ENCODE measurements at regions not wholly inside any gene's neighbourhood (a gene's known extent, or its start where the extent isn't known, plus 50 kb on each side); places are given as distances from the start of the nearest gene placed in this dataset.

DNA sequence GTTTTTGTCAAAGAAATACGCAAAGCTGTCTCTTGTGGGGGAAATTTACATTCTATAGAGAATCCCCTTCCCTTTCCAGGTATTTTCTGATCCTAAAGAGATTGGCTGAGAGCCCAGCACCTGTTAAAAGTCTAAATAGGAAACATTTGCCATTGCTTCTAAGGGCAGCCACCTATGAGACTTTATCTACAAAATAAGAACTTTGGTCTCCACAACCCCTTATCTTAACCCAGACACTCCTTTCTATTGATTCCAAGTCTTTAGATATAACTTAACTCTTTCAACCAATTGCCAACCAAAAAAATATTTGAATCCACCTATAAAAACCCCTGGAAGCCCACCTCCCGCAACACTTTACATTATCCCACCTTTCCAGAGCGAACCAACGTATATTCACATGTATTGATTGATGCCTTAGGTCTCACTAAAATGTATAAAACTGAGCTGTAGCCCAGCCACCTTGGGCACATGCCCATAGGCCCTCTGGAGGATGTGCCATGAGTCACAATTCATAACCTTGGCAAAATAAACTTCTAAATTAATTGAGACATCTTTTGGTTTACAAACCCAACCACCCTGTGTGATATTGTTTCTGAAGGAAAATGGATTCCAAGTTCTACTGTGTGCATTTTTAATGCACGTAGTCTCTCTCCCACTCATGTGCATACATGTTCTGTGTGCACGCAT, 211.4 kb downstream of the GAS1 start:
- no peak overlapping the region for H3K4me3 ChIP-seq (ENCODE audit: insufficient read depth, low read depth, low read length)
- no peaks in the 10 kb centered on the region for H3K4me1 ChIP-seq (ENCODE audit: control insufficient read depth, insufficient read depth, low read length)
- no peak overlapping the region for H3K27ac ChIP-seq (ENCODE audit: insufficient read depth, low read depth, low read length, poor library complexity, severe bottlenecking)
- H3K36me3 ChIP-seq (ENCODE audit: control insufficient read depth, insufficient read depth, low read length): no peaks in the 10 kb centered on the region
- no peaks in the 10 kb centered on the region for H3K9me3 ChIP-seq (ENCODE audit: control insufficient read depth, low read length)
- no peaks in the 10 kb centered on the region for H3K27me3 ChIP-seq (ENCODE audit: control insufficient read depth, insufficient read depth, low read length, poor library complexity, severe bottlenecking)
- 74 to 82% methylated on average over 4 to 5 of the region's 6 CpGs for whole genome bisulfite sequencing, 2 experiments

DNA sequence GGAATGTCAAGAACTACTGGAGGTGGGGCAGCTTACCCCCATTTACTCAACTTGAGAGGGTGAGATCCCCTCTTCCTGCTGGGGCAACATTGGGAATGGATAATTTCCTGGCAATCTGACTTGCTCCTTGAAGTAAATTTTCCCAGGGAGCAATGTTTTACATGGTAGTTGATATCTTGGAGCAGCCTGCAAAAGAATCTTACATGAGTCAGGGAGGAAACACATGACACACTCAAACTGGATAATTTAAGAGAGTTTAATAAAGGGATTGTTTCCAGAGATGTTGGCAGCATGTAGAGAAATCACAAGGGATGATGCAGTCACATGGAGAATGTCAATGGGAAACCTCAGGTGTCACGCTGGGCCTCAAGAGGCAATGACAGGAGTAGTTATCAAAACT, 212.5 kb downstream of the GAS1 start:
- H3K27ac ChIP-seq (ENCODE audit: insufficient read depth, low read depth, low read length, poor library complexity, severe bottlenecking): no peak overlapping the region
- WGBS, 2 experiments: 91 to 97% methylated on average over 1 of the region's 1 CpG

DNA sequence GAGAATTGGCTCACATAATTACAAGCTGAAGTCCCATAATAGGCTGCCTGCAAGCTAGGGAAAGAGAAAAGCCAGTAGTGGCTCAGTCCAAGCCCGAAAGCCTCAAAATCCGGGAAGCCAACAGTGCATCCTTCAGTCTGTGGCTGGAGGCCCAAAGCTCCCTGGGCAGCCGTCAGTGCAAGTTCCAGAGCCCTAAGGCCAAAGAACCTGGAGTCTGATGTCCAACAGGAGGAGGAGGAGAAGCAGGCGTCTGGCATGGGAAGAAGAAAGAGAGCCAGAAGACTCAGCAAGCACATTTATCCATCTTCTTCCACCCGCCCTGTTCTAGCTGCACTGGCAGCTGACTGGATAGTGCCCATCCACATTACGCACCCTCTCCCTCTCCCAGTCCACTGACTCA, 213.4 kb downstream of the GAS1 start:
- Histone ChIP-seq H3K36me3 (ENCODE audit: control insufficient read depth, insufficient read depth, low read length) (no peaks in the 10 kb centered on the region), H3K4me1 (ENCODE audit: control insufficient read depth, insufficient read depth, low read length) (no peaks in the 10 kb centered on the region), H3K9me3 (ENCODE audit: control insufficient read depth, low read length) (no peaks in the 10 kb centered on the region), H3K27ac (ENCODE audit: insufficient read depth, low read depth, low read length, poor library complexity, severe bottlenecking) (no peak overlapping the region), H3K4me3 (ENCODE audit: insufficient read depth, low read depth, low read length) (no peak overlapping the region), H3K27me3 (ENCODE audit: control insufficient read depth, insufficient read depth, low read length, poor library complexity, severe bottlenecking) (no peaks in the 10 kb centered on the region)
- 82 to 84% methylated on average over 6 of the region's 6 CpGs for WGBS, 2 experiments

More for the DNA sequence above, 212.5 kb downstream of the GAS1 start:
- H3K9me3 ChIP-seq (ENCODE audit: control insufficient read depth, low read length): no peaks in the 10 kb centered on the region
- no peaks in the 10 kb centered on the region for H3K27me3 ChIP-seq (ENCODE audit: control insufficient read depth, insufficient read depth, low read length, poor library complexity, severe bottlenecking)
- H3K4me1 ChIP-seq (ENCODE audit: control insufficient read depth, insufficient read depth, low read length): no peaks in the 10 kb centered on the region
- H3K36me3 ChIP-seq (ENCODE audit: control insufficient read depth, insufficient read depth, low read length): no peaks in the 10 kb centered on the region
- H3K4me3 ChIP-seq (ENCODE audit: insufficient read depth, low read depth, low read length): no peak overlapping the region

DNA sequence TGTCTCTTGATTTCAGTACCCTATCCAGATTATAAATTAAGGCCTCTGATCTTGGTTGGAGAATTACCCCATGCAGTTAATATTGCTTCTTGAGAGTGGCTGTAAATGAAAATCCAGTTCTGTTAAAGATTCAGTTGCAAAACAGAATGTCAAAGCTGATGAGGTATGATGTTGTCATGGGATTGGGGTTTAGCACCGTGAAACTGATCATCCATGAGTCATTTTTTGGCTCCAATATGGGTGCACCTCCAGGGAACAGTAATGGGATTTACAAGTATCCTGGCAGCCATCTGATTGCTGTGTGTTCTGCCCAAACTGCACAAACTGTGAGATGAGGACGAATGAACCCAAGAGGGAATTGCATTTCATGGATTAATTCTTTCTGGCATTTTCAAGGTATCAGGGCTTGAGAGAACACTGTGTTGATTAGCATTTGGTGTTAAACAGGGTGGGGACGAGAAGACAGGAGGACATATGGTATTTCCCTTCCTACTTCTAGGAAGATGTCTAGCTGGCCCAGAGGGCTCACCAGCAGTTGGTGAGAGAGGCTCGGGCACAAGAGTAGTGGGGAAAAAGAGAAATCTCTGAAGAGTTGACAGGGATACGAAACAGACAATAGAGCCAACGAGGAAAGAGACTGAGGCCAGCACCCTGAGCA, 214.7 kb downstream of the GAS1 start:
- Histone ChIP-seq H3K4me1 (ENCODE audit: control insufficient read depth, insufficient read depth, low read length) (no peaks in the 10 kb centered on the region), H3K36me3 (ENCODE audit: control insufficient read depth, insufficient read depth, low read length) (no peaks in the 10 kb centered on the region), H3K27me3 (ENCODE audit: control insufficient read depth, insufficient read depth, low read length, poor library complexity, severe bottlenecking) (no peaks in the 10 kb centered on the region), H3K9me3 (ENCODE audit: control insufficient read depth, low read length) (no peaks in the 10 kb centered on the region), H3K27ac (ENCODE audit: insufficient read depth, low read depth, low read length, poor library complexity, severe bottlenecking) (no peak overlapping the region), H3K4me3 (ENCODE audit: insufficient read depth, low read depth, low read length) (no peak overlapping the region)
- 88 to 92% methylated on average over 6 of the region's 6 CpGs for WGBS, 2 experiments

GRCh38 chr9:86731511-86732063, 215.7 kb downstream of the GAS1 start:
- 86 to 91% methylated on average over 2 of the region's 2 CpGs for WGBS, 2 experiments
- Histone ChIP-seq H3K36me3 (ENCODE audit: control insufficient read depth, insufficient read depth, low read length) (no peaks in the 10 kb centered on the region), H3K4me1 (ENCODE audit: control insufficient read depth, insufficient read depth, low read length) (no peaks in the 10 kb centered on the region), H3K27me3 (ENCODE audit: control insufficient read depth, insufficient read depth, low read length, poor library complexity, severe bottlenecking) (no peaks in the 10 kb centered on the region), H3K27ac (ENCODE audit: insufficient read depth, low read depth, low read length, poor library complexity, severe bottlenecking) (no peak overlapping the region), H3K9me3 (ENCODE audit: control insufficient read depth, low read length) (no peaks in the 10 kb centered on the region), H3K4me3 (ENCODE audit: insufficient read depth, low read depth, low read length) (no peak overlapping the region)

DNA sequence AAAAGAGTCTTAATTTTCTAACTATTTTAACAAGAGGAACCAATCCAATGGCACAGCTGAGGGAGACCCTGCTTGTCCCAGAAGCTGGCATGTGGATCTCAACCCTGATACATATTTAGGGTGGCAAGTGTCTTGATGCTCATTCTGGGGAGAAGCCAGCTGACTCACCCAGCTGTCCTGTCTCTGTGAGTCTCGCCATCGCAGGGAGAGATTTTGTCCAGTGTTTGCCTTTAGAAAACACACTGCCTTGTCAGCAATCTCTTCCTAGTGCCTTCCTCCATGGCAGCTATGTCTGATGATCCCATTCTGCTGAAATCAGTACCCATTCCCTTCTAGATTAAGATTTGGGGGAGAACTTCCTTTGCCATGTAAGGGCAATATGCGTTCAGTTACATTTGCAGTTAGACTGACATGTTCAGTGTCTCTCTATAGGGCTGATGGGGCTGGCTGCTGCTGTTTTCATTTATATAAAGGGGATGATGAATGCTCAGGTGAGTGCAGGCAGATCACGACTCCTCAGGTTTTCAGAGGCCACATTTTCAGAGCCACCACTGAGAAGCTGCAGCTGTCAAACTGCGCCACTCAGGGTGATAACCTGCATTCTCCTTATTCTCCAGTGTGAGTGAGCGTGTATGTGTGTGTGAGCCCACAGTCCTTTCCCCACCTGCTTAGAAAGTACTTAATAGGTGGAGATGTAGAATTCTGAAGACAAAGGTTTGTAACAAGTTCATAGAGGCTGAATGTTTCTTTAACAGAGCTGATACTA, 217.0 kb downstream of the GAS1 start:
- Histone ChIP-seq H3K4me1 (ENCODE audit: control insufficient read depth, insufficient read depth, low read length) (no peaks in the 10 kb centered on the region), H3K27ac (ENCODE audit: insufficient read depth, low read depth, low read length, poor library complexity, severe bottlenecking) (no peak overlapping the region), H3K4me3 (ENCODE audit: insufficient read depth, low read depth, low read length) (no peak overlapping the region), H3K27me3 (ENCODE audit: control insufficient read depth, insufficient read depth, low read length, poor library complexity, severe bottlenecking) (no peaks in the 10 kb centered on the region), H3K9me3 (ENCODE audit: control insufficient read depth, low read length) (no peaks in the 10 kb centered on the region), H3K36me3 (ENCODE audit: control insufficient read depth, insufficient read depth, low read length) (no peaks in the 10 kb centered on the region)
- WGBS, 2 experiments: 86 to 89% methylated on average over 6 of the region's 6 CpGs

DNA sequence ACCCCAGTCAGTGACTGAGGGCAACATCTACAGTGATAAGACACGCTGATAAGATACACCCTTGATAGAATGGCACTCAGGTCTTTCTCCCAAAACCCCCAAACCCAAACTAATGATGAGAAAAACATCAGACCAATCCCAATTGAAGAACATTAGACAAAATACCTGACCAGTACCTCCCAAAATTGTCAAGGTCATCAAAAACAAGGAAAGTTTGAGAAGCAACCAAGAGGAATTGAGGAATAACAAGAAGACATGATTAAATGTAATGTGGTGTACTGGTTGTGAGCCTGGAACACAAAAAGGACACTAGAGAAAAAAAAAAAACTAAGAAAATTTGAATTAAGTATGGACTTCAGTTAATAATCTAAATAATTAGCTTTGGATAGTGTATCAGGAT, 222.8 kb downstream of the GAS1 start:
- Histone ChIP-seq H3K4me1 (ENCODE audit: control insufficient read depth, insufficient read depth, low read length) (peaks cover 4% of the 10 kb centered on the region), H3K9me3 (ENCODE audit: control insufficient read depth, low read length) (no peaks in the 10 kb centered on the region)
- 84 to 90% methylated on average over 1 of the region's 1 CpG for WGBS, 2 experiments

GRCh38 chr9:86723346-86723745, 224.0 kb downstream of the GAS1 start:
- Histone ChIP-seq H3K4me1 (ENCODE audit: control insufficient read depth, insufficient read depth, low read length) (peaks cover 4% of the 10 kb centered on the region), H3K27me3 (ENCODE audit: control insufficient read depth, insufficient read depth, low read length, poor library complexity, severe bottlenecking) (no peaks in the 10 kb centered on the region), H3K9me3 (ENCODE audit: control insufficient read depth, low read length) (no peaks in the 10 kb centered on the region), H3K36me3 (ENCODE audit: control insufficient read depth, insufficient read depth, low read length) (no peaks in the 10 kb centered on the region), H3K27ac (ENCODE audit: insufficient read depth, low read depth, low read length, poor library complexity, severe bottlenecking) (no peak overlapping the region), H3K4me3 (ENCODE audit: insufficient read depth, low read depth, low read length) (no peak overlapping the region)
- 64 to 76% methylated on average over 2 to 3 of the region's 3 CpGs for WGBS, 2 experiments

More for the DNA sequence above, 222.8 kb downstream of the GAS1 start:
- Histone ChIP-seq H3K36me3 (ENCODE audit: control insufficient read depth, insufficient read depth, low read length) (no peaks in the 10 kb centered on the region), H3K27ac (ENCODE audit: insufficient read depth, low read depth, low read length, poor library complexity, severe bottlenecking) (no peak overlapping the region), H3K4me3 (ENCODE audit: insufficient read depth, low read depth, low read length) (no peak overlapping the region), H3K27me3 (ENCODE audit: control insufficient read depth, insufficient read depth, low read length, poor library complexity, severe bottlenecking) (no peaks in the 10 kb centered on the region)

GRCh38 chr9:86722706-86723075, 224.6 kb downstream of the GAS1 start:
- no peaks in the 10 kb centered on the region for H3K36me3 ChIP-seq (ENCODE audit: control insufficient read depth, insufficient read depth, low read length)
- H3K27ac ChIP-seq (ENCODE audit: insufficient read depth, low read depth, low read length, poor library complexity, severe bottlenecking): no peak overlapping the region
- H3K4me3 ChIP-seq (ENCODE audit: insufficient read depth, low read depth, low read length): no peak overlapping the region
- no peaks in the 10 kb centered on the region for H3K9me3 ChIP-seq (ENCODE audit: control insufficient read depth, low read length)
- no peaks in the 10 kb centered on the region for H3K27me3 ChIP-seq (ENCODE audit: control insufficient read depth, insufficient read depth, low read length, poor library complexity, severe bottlenecking)
- peaks cover 4% of the 10 kb centered on the region for H3K4me1 ChIP-seq (ENCODE audit: control insufficient read depth, insufficient read depth, low read length)
- WGBS, 2 experiments: 92 to 94% methylated on average over 3 of the region's 3 CpGs

Data from ectodermal cell (in vitro differentiated cells).